ENCODE measurements at regions not wholly inside any gene's neighbourhood (a gene's known extent, or its start where the extent isn't known, plus 50 kb on each side); places are given as distances from the start of the nearest gene placed in this dataset.
"Not testable (repeated sequence)": the region's sequence is repeated elsewhere in the genome, so short reads cannot be mapped to it uniquely, and the experiment has no call there.

DNA sequence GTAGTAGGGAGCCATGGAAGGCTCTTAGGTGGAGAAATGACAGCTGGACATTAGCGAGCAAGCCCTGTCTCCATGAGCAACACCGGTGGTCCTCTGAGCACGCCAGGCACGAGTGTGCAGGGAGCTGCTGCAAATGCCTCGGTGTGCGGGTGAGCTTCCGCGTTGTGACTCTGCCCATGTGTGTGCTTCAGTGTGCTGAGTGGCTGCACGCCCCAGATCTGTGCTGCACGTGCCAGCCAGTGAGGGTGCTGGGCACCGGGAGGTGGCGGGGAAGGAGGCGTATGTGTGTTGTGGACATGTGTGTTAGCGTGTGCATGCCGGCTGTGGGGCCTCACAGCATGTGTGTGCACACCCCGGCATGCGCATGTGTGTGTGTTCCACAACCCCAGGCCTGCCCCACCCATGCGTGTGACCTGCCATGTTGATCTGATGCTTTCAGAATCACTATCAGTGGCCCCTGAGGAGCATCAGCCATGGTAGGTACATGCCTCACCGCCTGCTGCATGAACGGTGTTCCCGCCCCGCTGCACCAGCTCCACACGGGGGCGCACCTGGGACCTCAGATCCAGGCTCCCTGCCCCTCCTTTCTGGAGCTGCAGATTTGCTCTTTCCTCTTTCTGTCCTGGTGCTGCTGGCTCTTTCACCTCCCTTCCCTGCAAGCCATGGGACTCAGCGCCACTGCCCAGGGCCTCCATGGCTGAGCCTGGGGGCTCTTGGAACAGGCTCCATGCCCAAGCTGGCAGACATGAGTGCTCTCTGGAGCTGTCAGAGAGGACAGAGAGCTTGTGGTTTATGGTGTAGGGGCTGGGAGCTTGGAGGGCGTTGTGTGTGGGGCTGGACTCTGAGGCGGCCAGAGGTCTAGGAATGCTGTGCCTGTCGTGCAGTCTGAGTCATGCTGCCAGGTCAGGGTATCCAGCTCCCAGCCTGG is 169.4 kb downstream of the TBC1D2B start:
- TF ChIP-seq, protein P1, sequence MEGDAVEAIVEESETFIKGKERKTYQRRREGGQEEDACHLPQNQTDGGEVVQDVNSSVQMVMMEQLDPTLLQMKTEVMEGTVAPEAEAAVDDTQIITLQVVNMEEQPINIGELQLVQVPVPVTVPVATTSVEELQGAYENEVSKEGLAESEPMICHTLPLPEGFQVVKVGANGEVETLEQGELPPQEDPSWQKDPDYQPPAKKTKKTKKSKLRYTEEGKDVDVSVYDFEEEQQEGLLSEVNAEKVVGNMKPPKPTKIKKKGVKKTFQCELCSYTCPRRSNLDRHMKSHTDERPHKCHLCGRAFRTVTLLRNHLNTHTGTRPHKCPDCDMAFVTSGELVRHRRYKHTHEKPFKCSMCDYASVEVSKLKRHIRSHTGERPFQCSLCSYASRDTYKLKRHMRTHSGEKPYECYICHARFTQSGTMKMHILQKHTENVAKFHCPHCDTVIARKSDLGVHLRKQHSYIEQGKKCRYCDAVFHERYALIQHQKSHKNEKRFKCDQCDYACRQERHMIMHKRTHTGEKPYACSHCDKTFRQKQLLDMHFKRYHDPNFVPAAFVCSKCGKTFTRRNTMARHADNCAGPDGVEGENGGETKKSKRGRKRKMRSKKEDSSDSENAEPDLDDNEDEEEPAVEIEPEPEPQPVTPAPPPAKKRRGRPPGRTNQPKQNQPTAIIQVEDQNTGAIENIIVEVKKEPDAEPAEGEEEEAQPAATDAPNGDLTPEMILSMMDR (conservative IDR thresholded peaks at IDR 0.05; ENCODE audit: low read depth, low read length) = peak; percentile 74
- peak; percentile 81 for DNase-seq (ENCODE audit: low read depth)
- H3K4me3 ChIP-seq (ENCODE audit: low read depth, low read length) = no peak overlapping the region

DNA sequence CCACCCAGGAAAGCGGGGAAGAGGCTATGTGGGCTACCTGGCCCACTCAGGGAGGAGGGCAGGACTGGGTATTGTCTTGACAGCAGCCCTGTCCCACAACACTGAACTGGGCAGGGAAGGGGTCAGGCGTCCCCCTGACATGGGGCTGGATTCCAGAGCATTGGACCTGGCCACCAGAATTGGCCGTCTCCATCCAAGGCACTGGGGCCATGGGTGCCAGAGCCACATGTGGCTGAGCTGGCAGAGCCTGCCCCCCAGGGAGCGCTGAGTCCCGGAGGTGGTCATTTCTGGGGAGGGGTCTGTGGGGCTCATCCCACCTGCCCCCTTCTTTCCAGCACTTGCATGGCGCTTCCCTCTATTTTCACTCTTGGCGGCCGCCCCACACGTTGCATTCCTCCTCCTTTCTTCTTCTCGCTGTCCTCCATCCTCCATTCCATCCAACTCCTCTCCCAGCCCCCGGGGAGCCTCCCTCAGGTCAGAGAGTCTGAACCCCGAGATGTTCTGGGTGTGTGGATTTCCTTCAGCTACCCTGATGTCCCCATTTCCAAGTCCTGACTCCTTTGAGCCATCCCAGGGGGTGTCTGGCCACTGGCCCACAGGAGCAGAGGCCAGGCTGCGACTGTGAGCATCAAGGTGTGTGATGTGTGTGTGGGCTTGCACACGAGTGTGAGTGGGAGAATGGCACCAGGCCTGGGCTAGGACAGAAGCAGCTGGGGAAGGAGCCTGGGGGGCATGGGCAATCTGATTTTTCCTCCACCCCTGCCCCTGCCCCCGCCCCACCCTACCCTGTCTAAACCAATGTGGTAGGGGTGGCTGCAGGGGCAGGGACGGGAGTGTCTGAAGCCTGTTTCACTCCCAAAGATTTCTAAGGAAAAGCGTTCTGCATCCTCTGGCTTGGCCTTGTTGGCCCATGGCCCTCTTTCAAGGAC is 171.2 kb downstream of the TBC1D2B start:
- not testable (repeated sequence) for H3K4me3 ChIP-seq (ENCODE audit: low read depth, low read length); DNase-seq (ENCODE audit: low read depth)

DNA sequence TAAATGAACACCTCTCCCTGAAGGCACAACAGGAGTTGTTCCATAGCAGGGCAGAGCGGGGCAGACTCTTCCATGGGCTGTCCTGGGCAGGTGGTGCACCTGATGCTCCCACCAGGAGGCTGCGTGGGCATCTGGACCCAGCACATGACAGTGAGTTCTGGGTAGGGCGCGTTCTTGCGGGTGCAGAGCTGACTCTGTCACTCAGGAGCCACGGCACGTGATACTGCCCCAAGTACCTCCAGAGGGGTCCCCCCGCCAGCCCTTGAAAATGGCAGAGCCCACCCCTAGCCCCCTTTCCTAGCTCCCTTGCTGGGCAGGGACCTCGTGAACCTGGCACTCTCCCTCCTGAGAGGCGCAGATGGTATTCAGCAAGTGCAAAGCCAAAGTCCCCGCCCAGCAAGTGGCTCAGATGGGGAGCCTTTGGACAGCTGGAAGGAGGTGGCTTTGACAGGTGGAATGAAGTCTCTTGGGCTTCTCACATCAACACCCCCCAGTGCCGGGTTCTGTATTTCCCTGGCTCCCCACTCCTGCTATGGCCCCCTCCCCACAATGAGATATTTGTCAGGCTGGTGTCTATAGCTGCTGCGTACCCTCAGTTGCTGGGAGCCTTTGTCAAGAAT is 172.1 kb downstream of the TBC1D2B start:
- TF ChIP-seq, protein P1 (conservative IDR thresholded peaks at IDR 0.05; ENCODE audit: low read depth, low read length) = no peak
- DNase-seq (ENCODE audit: low read depth) = no peak
- no peak overlapping the region for H3K4me3 ChIP-seq (ENCODE audit: low read depth, low read length)

- DNase-seq (ENCODE audit: low read depth) = no peak
- H3K4me3 ChIP-seq (ENCODE audit: low read depth, low read length) = no peak overlapping the region
Observed at GRCh38 chr15:77904901-77905300, 172.6 kb downstream of the TBC1D2B start.

GRCh38 chr15:77904436-77904821 is 173.1 kb downstream of the TBC1D2B start:
- TF ChIP-seq, protein P1 (conservative IDR thresholded peaks at IDR 0.05; ENCODE audit: low read depth, low read length) = no peak
- H3K4me3 ChIP-seq (ENCODE audit: low read depth, low read length) = no peak overlapping the region
- no peak for DNase-seq (ENCODE audit: low read depth)

More at GRCh38 chr15:77904901-77905300, 172.6 kb downstream of the TBC1D2B start:
- TF ChIP-seq, protein P1 (conservative IDR thresholded peaks at IDR 0.05; ENCODE audit: low read depth, low read length) = no peak

DNA sequence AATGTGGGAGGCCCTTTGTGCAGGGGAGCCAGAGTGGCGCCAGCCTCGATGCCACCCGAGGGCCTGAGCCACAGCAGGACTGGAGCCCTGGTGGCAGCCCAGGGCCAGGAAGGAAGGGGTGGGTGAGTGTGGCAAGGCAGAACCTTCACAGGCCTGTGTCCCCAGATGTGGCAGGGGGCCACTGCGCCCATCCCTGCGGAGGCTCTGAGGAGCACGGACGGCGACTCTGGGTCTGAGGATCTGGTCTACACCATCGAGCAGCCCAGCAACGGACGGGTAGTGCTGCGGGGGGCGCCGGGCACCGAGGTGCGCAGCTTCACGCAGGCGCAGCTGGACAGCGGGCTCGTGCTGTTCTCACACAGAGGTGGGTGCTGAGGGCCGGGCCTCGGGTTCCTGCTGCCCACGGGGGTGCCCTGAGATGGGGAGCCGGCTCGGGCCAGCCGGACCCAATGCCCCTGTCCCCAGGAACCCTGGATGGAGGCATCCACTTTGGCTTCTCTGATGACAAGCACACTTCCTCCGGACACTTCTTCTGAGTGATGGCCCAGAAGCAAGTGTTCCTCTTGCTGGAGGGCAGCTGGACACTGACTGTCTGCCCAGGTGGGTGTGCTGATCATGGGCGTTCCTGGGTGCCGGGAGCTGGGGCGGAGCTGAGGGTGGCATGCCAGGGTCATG is 173.6 kb downstream of the TBC1D2B start:
- not testable (repeated sequence) for DNase-seq (ENCODE audit: low read depth)

DNA sequence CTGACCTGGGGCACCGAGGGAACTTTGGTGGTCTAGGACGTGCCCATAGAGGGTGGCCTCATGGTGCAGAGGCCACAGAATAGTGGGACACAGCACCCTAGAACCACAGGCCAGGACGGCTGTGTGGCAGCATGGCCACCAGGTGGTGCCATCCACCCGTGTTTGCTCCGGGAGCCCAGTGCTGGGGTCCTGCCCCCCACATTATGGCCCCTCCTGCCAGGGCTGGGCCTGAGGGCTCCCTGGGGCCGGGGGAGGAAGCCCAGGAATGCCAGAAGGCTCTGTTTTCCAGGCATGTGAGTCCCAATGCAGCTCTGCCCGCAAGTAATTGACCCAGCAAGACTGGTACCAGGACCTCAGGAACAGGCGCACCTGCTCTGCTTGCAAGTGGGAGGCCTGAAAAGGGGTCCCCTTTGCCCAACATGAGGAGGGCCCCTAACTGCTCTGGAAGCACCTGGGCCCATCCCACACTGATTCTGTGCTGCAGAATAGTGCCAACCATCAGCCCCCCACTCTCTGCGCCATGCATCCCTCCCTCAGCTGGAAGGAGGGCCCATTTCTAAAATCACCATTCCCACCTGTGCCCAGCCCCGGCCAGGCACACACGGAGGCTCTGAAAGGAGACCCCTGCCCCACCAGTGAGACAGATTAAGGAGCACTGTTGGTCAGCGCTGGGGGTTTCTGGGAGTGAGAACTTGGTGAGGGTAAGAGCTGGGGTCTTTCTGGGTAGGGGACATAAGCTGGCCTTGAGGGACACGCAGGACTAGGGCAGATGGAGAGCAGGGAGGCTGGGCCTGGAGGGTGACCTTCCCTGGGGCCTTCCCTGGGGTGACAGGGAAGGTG is 174.4 kb downstream of the TBC1D2B start:
- TF ChIP-seq, protein P1 (conservative IDR thresholded peaks at IDR 0.05; ENCODE audit: low read depth, low read length) = peak; percentile 80
- H3K4me3 ChIP-seq (ENCODE audit: low read depth, low read length); DNase-seq (ENCODE audit: low read depth): not testable (repeated sequence)

More for the DNA sequence above, 173.6 kb downstream of the TBC1D2B start:
- not testable (repeated sequence) for H3K4me3 ChIP-seq (ENCODE audit: low read depth, low read length)

Data from choroid plexus epithelial cell (primary cell).